ENCODE measurements at regions not wholly inside any gene's neighbourhood (a gene's known extent, or its start where the extent isn't known, plus 50 kb on each side); places are given as distances from the start of the nearest gene placed in this dataset.

GRCh38 chr13:106709522-106709921 is 141.6 kb upstream of the ARGLU1 start:
- ChIA-PET POLR2A (no interaction called here), CTCF (no interaction called here)
- DNase-seq (ENCODE audit: low read depth) = no peak
- TF ChIP-seq CTCF (IDR thresholded peaks at IDR 0.05; ENCODE audit: insufficient read depth, low read depth, low read length) = no peak
- H3K27me3 ChIP-seq (ENCODE audit: control insufficient read depth, insufficient read depth, low read length) = no peaks in the 10 kb centered on the region
- no peaks in the 10 kb centered on the region for H3K36me3 ChIP-seq (ENCODE audit: control insufficient read depth, insufficient read depth, low read length)
- no peak overlapping the region for H3K4me3 ChIP-seq (ENCODE audit: low read depth, low read length)

GRCh38 chr13:106702505-106702904 is 134.6 kb upstream of the ARGLU1 start:
- CTCF ChIA-PET = no interaction called here
- TF ChIP-seq CTCF (IDR thresholded peaks at IDR 0.05; ENCODE audit: insufficient read depth, low read depth, low read length) = no peak
- POLR2A ChIA-PET = no interaction called here
- H3K4me3 ChIP-seq (ENCODE audit: low read depth, low read length) = no peak overlapping the region
- no peak for DNase-seq (ENCODE audit: low read depth)
- no peaks in the 10 kb centered on the region for H3K27me3 ChIP-seq (ENCODE audit: control insufficient read depth, insufficient read depth, low read length)
- H3K36me3 ChIP-seq (ENCODE audit: control insufficient read depth, insufficient read depth, low read length) = no peaks in the 10 kb centered on the region

- POLR2A ChIA-PET = no interaction called here
- CTCF ChIA-PET = no interaction called here
- H3K27me3 ChIP-seq (ENCODE audit: control insufficient read depth, insufficient read depth, low read length) = no peaks in the 10 kb centered on the region
- no peaks in the 10 kb centered on the region for H3K36me3 ChIP-seq (ENCODE audit: control insufficient read depth, insufficient read depth, low read length)
- no peak for DNase-seq (ENCODE audit: low read depth)
- no peak overlapping the region for H3K4me3 ChIP-seq (ENCODE audit: low read depth, low read length)
- no peak for TF ChIP-seq CTCF (IDR thresholded peaks at IDR 0.05; ENCODE audit: insufficient read depth, low read depth, low read length)
These were observed 133.9 kb upstream of the ARGLU1 start for GRCh38 chr13:106701771-106702341.

GRCh38 chr13:106700439-106700838 is 132.5 kb upstream of the ARGLU1 start:
- Histone ChIP-seq H3K4me3 (ENCODE audit: low read depth, low read length) (no peak overlapping the region), H3K36me3 (ENCODE audit: control insufficient read depth, insufficient read depth, low read length) (no peaks in the 10 kb centered on the region), H3K27me3 (ENCODE audit: control insufficient read depth, insufficient read depth, low read length) (no peaks in the 10 kb centered on the region)
- no peak for TF ChIP-seq CTCF (IDR thresholded peaks at IDR 0.05; ENCODE audit: insufficient read depth, low read depth, low read length)
- POLR2A ChIA-PET = interaction anchor here (0.6 kb wide), 1 partner anchor 16 kb away, joined by 3 read pairs; no protein-coding TSS in a partner anchor
- CTCF ChIA-PET = no interaction called here
- DNase-seq (ENCODE audit: low read depth) = no peak

DNA sequence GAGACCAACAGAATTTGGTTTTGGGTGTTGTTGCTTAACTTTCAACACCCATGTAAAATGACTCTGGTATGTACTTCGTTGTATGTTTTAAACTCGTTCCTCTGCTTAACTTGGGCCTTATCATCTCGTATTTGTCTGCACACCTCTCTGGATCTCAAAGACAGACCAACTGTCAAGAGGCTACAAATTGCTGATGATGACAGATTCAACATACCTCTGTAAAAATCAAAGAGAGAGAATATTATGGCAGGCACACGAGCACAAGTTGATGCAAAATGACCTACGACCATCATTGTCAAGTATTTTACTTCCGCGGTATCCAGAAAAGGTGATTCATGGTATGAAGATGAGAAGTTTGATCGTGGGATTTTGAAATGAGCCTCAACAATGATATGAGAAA is 132.1 kb upstream of the ARGLU1 start:
- Histone ChIP-seq H3K27me3 (ENCODE audit: control insufficient read depth, insufficient read depth, low read length) (no peaks in the 10 kb centered on the region), H3K4me3 (ENCODE audit: low read depth, low read length) (no peak overlapping the region), H3K36me3 (ENCODE audit: control insufficient read depth, insufficient read depth, low read length) (no peaks in the 10 kb centered on the region)
- no peak for DNase-seq (ENCODE audit: low read depth)
- CTCF ChIA-PET = no interaction called here
- TF ChIP-seq CTCF (IDR thresholded peaks at IDR 0.05; ENCODE audit: insufficient read depth, low read depth, low read length) = no peak
- POLR2A ChIA-PET = interaction anchor here (0.6 kb wide), 1 partner anchor 16 kb away, joined by 3 read pairs; no protein-coding TSS in a partner anchor

Data from BJ (cell line).